Ascending aorta (tissue), 2 donors: ENCODE measurements at regions not wholly inside any gene's neighbourhood (a gene's known extent, or its start where the extent isn't known, plus 50 kb on each side); places are given as distances from the start of the nearest gene placed in this dataset.
"Not testable (repeated sequence)": the region's sequence is repeated elsewhere in the genome, so short reads cannot be mapped to it uniquely, and the experiment has no call there.

Experiments used
- DNase-seq, 2 donors: peaks; one replicate each; pipeline ENCODE4 v3.0.0-alpha.2; 2019; ENCODE audit warnings: low spot score in 2 of 2
- H3K27ac ChIP-seq, 2 donors: fragments of 200-600 bp; sonication (generic); one replicate each; pipeline ENCODE4 v1.5.1; 2016 to 2017; ENCODE audit warnings: mild to moderate bottlenecking in 1 of 2
- H3K27me3 ChIP-seq: fragments of 200-600 bp; sonication (generic); one replicate; pipeline ENCODE4 v1.5.1; 2017
- H3K36me3 ChIP-seq, 2 donors: fragments of 200-600 bp; sonication (generic); one replicate each; pipeline ENCODE4 v1.5.1; 2016
- H3K4me1 ChIP-seq, 2 donors: fragments of 200-600 bp; sonication (generic); one replicate each; pipeline ENCODE4 v1.5.1; 2016 to 2017; ENCODE audit warnings: mild to moderate bottlenecking in 1 of 2
- H3K4me3 ChIP-seq, 2 donors: fragments of 200-600 bp; sonication (generic); one replicate each; pipeline ENCODE4 v1.5.1; 2016 to 2017; ENCODE audit warnings: mild to moderate bottlenecking in 1 of 2
- H3K9me3 ChIP-seq, 2 donors: fragments of 200-600 bp; sonication (generic); one replicate each; pipeline ENCODE4 v1.5.1; 2016
- CTCF ChIP-seq, 3 experiments: fragments of 200-600 bp in 2 of 3; fragments of 450-650 bp in 1 of 3; sonication (generic) in 2 of 3; IDR thresholded peaks; one replicate each; pipeline ENCODE4 v1.5.1; 2016 to 2019; ENCODE audit warnings: antibody characterized with exemption in 3 of 3, mild to moderate bottlenecking in 1 of 3, moderate library complexity in 1 of 3
- intact Hi-C: fragments of 100-400 bp; cut with DNase I; formaldehyde crosslinking; loops from one replicate; pipeline ENCODE4 v1.15.1; 2023

- Histone ChIP-seq H3K27me3 (no peaks in the 10 kb centered on the region), H3K4me1 (no peaks in the 10 kb centered on the region), H3K9me3 (no peaks in the 10 kb centered on the region), H3K36me3 (no peaks in the 10 kb centered on the region), H3K27ac (no peak overlapping the region), H3K4me3 (no peak overlapping the region)
- DNase-seq = no peak
- intact Hi-C loops = no loop called here
- TF ChIP-seq CTCF (IDR thresholded peaks at IDR 0.05) = no peak
Measured at GRCh38 chrX:46202733-46203514, 342.3 kb downstream of the ZNF674 start.

- no peak for TF ChIP-seq CTCF (IDR thresholded peaks at IDR 0.05)
- no peaks in the 10 kb centered on the region for H3K36me3 ChIP-seq
- intact Hi-C loops = no loop called here
- H3K4me1 ChIP-seq = no peaks in the 10 kb centered on the region
- no peak overlapping the region for H3K27ac ChIP-seq
- H3K4me3 ChIP-seq = no peak overlapping the region
- no peak for DNase-seq
- H3K9me3 ChIP-seq = no peaks in the 10 kb centered on the region
- H3K27me3 ChIP-seq = no peaks in the 10 kb centered on the region
Measured at GRCh38 chrX:46200413-46200812, 344.8 kb downstream of the ZNF674 start.

- H3K4me1 ChIP-seq = no peaks in the 10 kb centered on the region
- no peaks in the 10 kb centered on the region for H3K9me3 ChIP-seq
- no peak overlapping the region for H3K4me3 ChIP-seq
- H3K36me3 ChIP-seq = no peaks in the 10 kb centered on the region
- no peak for DNase-seq
- H3K27me3 ChIP-seq = no peaks in the 10 kb centered on the region
- intact Hi-C loops = no loop called here
- no peak overlapping the region for H3K27ac ChIP-seq
- TF ChIP-seq CTCF (IDR thresholded peaks at IDR 0.05) = no peak
Measured at GRCh38 chrX:46198858-46199257, 346.4 kb downstream of the ZNF674 start.

- H3K9me3 ChIP-seq, DNase-seq, H3K36me3 ChIP-seq, intact Hi-C loops, H3K4me3 ChIP-seq, H3K27me3 ChIP-seq, H3K4me1 ChIP-seq, H3K27ac ChIP-seq: not testable (repeated sequence)
Measured at GRCh38 chrX:46186811-46187106, 358.5 kb downstream of the ZNF674 start.

GRCh38 chrX:46185923-46186810 lies 359.1 kb downstream of the ZNF674 start:
- DNase-seq = no peak
- intact Hi-C loops = no loop called here
- Histone ChIP-seq H3K4me3 (no peak overlapping the region), H3K36me3 (no peaks in the 10 kb centered on the region), H3K9me3 (no peaks in the 10 kb centered on the region), H3K27ac (no peak overlapping the region), H3K27me3 (no peaks in the 10 kb centered on the region), H3K4me1 (no peaks in the 10 kb centered on the region)
- TF ChIP-seq CTCF (IDR thresholded peaks at IDR 0.05) = no peak

- H3K27ac ChIP-seq = no peak overlapping the region
- no peaks in the 10 kb centered on the region for H3K27me3 ChIP-seq
- H3K9me3 ChIP-seq = no peaks in the 10 kb centered on the region
- intact Hi-C loops = no loop called here
- H3K4me1 ChIP-seq = no peaks in the 10 kb centered on the region
- TF ChIP-seq CTCF (IDR thresholded peaks at IDR 0.05) = no peak
- no peaks in the 10 kb centered on the region for H3K36me3 ChIP-seq
- DNase-seq = no peak
- no peak overlapping the region for H3K4me3 ChIP-seq
Measured at GRCh38 chrX:46184749-46185148, 360.5 kb downstream of the ZNF674 start.
